ENCODE measurements at regions not wholly inside any gene's neighbourhood (a gene's known extent, or its start where the extent isn't known, plus 50 kb on each side); places are given as distances from the start of the nearest gene placed in this dataset.

GRCh38 chr16:86343796-86344585, 166.3 kb upstream of the FOXF1 start:
- Histone ChIP-seq H3K4me3 (no peak overlapping the region), H3K9me3 (no peaks in the 10 kb centered on the region), H3K27me3 (no peaks in the 10 kb centered on the region), H3K4me1 (no peaks in the 10 kb centered on the region), H3K27ac (peak overlapping the region; percentile 69), H3K9ac (ENCODE audit: low read depth in 2 of 2, low read length in 2 of 2) (peak overlapping the region in 1 of 2 donors; percentile 20), H3K36me3 (no peaks in the 10 kb centered on the region)
- DNase-seq: no peak
- TF ChIP-seq, protein P1, sequence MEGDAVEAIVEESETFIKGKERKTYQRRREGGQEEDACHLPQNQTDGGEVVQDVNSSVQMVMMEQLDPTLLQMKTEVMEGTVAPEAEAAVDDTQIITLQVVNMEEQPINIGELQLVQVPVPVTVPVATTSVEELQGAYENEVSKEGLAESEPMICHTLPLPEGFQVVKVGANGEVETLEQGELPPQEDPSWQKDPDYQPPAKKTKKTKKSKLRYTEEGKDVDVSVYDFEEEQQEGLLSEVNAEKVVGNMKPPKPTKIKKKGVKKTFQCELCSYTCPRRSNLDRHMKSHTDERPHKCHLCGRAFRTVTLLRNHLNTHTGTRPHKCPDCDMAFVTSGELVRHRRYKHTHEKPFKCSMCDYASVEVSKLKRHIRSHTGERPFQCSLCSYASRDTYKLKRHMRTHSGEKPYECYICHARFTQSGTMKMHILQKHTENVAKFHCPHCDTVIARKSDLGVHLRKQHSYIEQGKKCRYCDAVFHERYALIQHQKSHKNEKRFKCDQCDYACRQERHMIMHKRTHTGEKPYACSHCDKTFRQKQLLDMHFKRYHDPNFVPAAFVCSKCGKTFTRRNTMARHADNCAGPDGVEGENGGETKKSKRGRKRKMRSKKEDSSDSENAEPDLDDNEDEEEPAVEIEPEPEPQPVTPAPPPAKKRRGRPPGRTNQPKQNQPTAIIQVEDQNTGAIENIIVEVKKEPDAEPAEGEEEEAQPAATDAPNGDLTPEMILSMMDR (IDR thresholded peaks at IDR 0.05): no peak
- intact Hi-C loops (cut with DNase I): no loop called here

GRCh38 chr16:86344586-86344871, 165.8 kb upstream of the FOXF1 start:
- TF ChIP-seq, protein P1 (IDR thresholded peaks at IDR 0.05): no peak
- intact Hi-C loops (cut with DNase I): no loop called here
- Histone ChIP-seq H3K36me3 (no peaks in the 10 kb centered on the region), H3K9me3 (no peaks in the 10 kb centered on the region), H3K9ac (ENCODE audit: low read depth in 2 of 2, low read length in 2 of 2) (peak overlapping the region in 1 of 2 donors; percentile 3), H3K4me3 (no peak overlapping the region), H3K27ac (peak overlapping the region; percentile 69), H3K4me1 (no peaks in the 10 kb centered on the region), H3K27me3 (no peaks in the 10 kb centered on the region)
- DNase-seq: no peak

GRCh38 chr16:86344881-86345280, 165.4 kb upstream of the FOXF1 start:
- TF ChIP-seq, protein P1 (IDR thresholded peaks at IDR 0.05): no peak
- no peak overlapping the region for H3K4me3 ChIP-seq
- H3K27me3 ChIP-seq: no peaks in the 10 kb centered on the region
- H3K9ac ChIP-seq (ENCODE audit: low read depth in 2 of 2, low read length in 2 of 2): no peak overlapping the region
- no peaks in the 10 kb centered on the region for H3K9me3 ChIP-seq
- no peaks in the 10 kb centered on the region for H3K4me1 ChIP-seq
- intact Hi-C loops (cut with DNase I): no loop called here
- no peaks in the 10 kb centered on the region for H3K36me3 ChIP-seq
- H3K27ac ChIP-seq: no peak overlapping the region
- no peak for DNase-seq

- Histone ChIP-seq H3K4me1 (no peaks in the 10 kb centered on the region), H3K9me3 (no peaks in the 10 kb centered on the region), H3K27ac (no peak overlapping the region), H3K9ac (ENCODE audit: low read depth in 2 of 2, low read length in 2 of 2) (no peak overlapping the region), H3K4me3 (no peak overlapping the region), H3K27me3 (no peaks in the 10 kb centered on the region), H3K36me3 (no peaks in the 10 kb centered on the region)
- no peak for DNase-seq
- TF ChIP-seq, protein P1 (IDR thresholded peaks at IDR 0.05): no peak
- intact Hi-C loops (cut with DNase I): no loop called here
Observed at GRCh38 chr16:86345516-86345915, 164.8 kb upstream of the FOXF1 start.

GRCh38 chr16:86346034-86346433, 164.3 kb upstream of the FOXF1 start:
- Histone ChIP-seq H3K4me1 (no peaks in the 10 kb centered on the region), H3K9ac (ENCODE audit: low read depth in 2 of 2, low read length in 2 of 2) (no peak overlapping the region), H3K27me3 (no peaks in the 10 kb centered on the region), H3K36me3 (no peaks in the 10 kb centered on the region), H3K4me3 (no peak overlapping the region), H3K27ac (no peak overlapping the region), H3K9me3 (no peaks in the 10 kb centered on the region)
- TF ChIP-seq, protein P1 (IDR thresholded peaks at IDR 0.05): no peak
- DNase-seq: no peak
- intact Hi-C loops (cut with DNase I): no loop called here

Data from colonic mucosa (tissue), 4 donors.